Motor neuron (in vitro differentiated cells): ENCODE measurements at regions not wholly inside any gene's neighbourhood (a gene's known extent, or its start where the extent isn't known, plus 50 kb on each side); places are given as distances from the start of the nearest gene placed in this dataset.

Experiments used
- ATAC-seq, 8 experiments: fragments of 200-7000 bp; cut with Tn5 transposase; replicated peaks in 6 of 8; 2 replicates each; pipeline ENCODE4 v1.8.0; 2021; ENCODE audit warnings: mild to moderate bottlenecking in 8 of 8, moderate library complexity in 8 of 8
- H3K27ac ChIP-seq, 2 donors: fragments of 250-450 bp; sonication (Bioruptor Pico); 2 replicates each; pipeline ENCODE4 v1.9.0; 2021; ENCODE audit warnings: antibody characterized with exemption in 2 of 2, mild to moderate bottlenecking in 2 of 2, moderate library complexity in 1 of 2
- H3K4me1 ChIP-seq, 2 donors: fragments of 250-450 bp; sonication (Bioruptor Pico); replicated peaks in 1 of 2; 2 replicates each; pipeline ENCODE4 v1.6.1; 2021; ENCODE audit warnings: antibody characterized with exemption in 2 of 2, mild to moderate bottlenecking in 2 of 2, moderate library complexity in 1 of 2
- H3K4me3 ChIP-seq, 5 donors: fragments of 250-450 bp; sonication (Bioruptor Pico); 2 replicates each; pipeline ENCODE4 v1.9.0; 2021; ENCODE audit warnings: antibody characterized with exemption in 5 of 5, mild to moderate bottlenecking in 5 of 5, moderate library complexity in 4 of 5
- WGBS, 10 experiments: fragments of 450-650 bp; shearing (Covaris generic); methylation state at CpG; one replicate each; pipeline ENCODE4 v1.0.0; 2022; 5-methylcytosine and 5-hydroxymethylcytosine counted together
- in situ Hi-C, 9 experiments: fragments of 400-800 bp; cut with MboI; loops; one replicate each; pipeline ENCODE4 v1.15.0; 2021; ENCODE audit warnings: low sequenced_read_pairs in 9 of 9, low pct_unique_long_range_greater_than_20kb in 2 of 9; ENCODE audit not compliant: unreplicated experiment in 9 of 9

DNA sequence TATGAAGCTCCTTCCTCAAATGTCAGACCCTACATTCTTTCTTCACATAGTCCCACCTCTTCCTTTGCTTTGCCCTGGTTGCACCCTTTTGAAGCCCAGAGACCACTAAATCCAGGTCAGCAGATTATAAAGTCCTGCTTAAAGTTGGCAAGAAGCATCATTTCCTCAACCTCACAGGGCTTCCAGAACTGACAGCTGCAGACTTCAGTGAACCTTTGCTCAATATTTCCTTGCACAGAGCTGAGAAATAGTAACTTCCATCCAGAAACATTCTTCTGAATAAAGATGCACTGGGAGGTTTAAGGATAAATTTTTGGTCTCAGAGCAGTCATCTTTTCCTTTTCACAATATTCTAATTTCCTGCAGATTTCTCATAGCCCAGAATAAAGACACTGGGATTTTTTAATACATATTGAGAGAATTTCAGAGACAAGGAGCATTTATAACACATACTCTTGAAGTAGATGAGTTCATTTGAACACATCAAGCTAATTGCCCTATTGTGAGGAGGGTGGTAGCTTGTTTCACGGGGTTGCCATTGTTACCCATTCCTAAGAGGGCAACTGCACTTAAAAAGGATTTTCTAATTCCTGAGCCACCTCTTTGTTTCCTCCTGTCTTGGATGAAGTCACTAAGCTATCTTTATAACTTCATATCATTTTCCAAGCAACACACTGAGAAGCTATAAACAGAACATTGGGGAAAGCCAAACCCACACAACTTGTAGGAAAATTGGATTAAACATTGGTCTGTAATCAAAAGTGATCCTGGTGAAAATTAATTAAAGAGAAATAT is 150.2 kb upstream of the PLN start:
- in situ Hi-C loops, result no loop called here
- Histone ChIP-seq H3K27ac (no peak overlapping the region), H3K4me3 (no peak overlapping the region), H3K4me1 (no peaks in the 10 kb centered on the region)
- ATAC-seq, result peak in 1 of 8 experiments; percentile 39
- 0 to 67% (median 31%) methylated on average over 1 of the region's 1 CpG; no CpG with 5 or more reads in 2 of the 10 experiments for WGBS, 10 experiments

DNA sequence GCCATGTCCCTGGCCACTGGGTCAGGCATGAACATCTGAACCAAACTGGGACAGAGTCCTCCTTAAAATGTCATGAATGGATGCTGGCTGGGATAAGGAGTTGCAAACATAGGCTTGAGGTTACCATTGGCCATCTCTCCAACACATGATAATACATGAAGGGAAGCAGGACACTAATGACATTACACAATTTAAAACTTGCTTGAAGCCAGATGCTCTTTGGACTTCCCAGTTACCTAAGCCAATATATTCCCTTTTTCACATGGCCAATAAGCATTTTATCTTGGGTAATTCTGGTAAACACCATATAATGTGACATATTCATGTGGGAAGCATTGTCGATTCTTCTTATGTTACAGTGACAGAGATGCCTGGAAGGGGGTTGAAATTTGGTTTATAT is 148.0 kb upstream of the PLN start:
- 80 to 100% (median 86%) methylated on average over 1 of the region's 1 CpG; no CpG with 5 or more reads in 6 of the 10 experiments for WGBS, 10 experiments
- Histone ChIP-seq H3K27ac (no peak overlapping the region), H3K4me3 (no peak overlapping the region), H3K4me1 (no peaks in the 10 kb centered on the region)
- no peak for ATAC-seq
- in situ Hi-C loops, result no loop called here

GRCh38 chr6:118400582-118400981 is 147.5 kb upstream of the PLN start:
- WGBS, 10 experiments, result 40 to 100% (median 82%) methylated on average over 1 to 2 of the region's 2 CpGs; no CpG with 5 or more reads in 3 of the 10 experiments
- ATAC-seq, result peak in 2 of 8 experiments; percentile 24 to 47
- in situ Hi-C loops, result no loop called here
- no peak overlapping the region for H3K4me3 ChIP-seq
- H3K4me1 ChIP-seq, result no peaks in the 10 kb centered on the region
- H3K27ac ChIP-seq, result no peak overlapping the region

- no peaks in the 10 kb centered on the region for H3K4me1 ChIP-seq
- in situ Hi-C loops, result no loop called here
- H3K4me3 ChIP-seq, result no peak overlapping the region
- 61 to 100% (median 80%) methylated on average over 1 to 3 of the region's 3 CpGs; no CpG with 5 or more reads in 3 of the 10 experiments for WGBS, 10 experiments
- ATAC-seq, result peak in 1 of 8 experiments; percentile 15
- H3K27ac ChIP-seq, result no peak overlapping the region
Measured at GRCh38 chr6:118401325-118401975, 146.6 kb upstream of the PLN start.

- Histone ChIP-seq H3K27ac (no peak overlapping the region), H3K4me1 (no peaks in the 10 kb centered on the region), H3K4me3 (no peak overlapping the region)
- ATAC-seq, result no peak
- in situ Hi-C loops, result no loop called here
- 50 to 100% (median 68%) methylated on average over 1 to 3 of the region's 3 CpGs; no CpG with 5 or more reads in 2 of the 10 experiments for WGBS, 10 experiments
Measured at GRCh38 chr6:118403036-118403435, 145.1 kb upstream of the PLN start.

DNA sequence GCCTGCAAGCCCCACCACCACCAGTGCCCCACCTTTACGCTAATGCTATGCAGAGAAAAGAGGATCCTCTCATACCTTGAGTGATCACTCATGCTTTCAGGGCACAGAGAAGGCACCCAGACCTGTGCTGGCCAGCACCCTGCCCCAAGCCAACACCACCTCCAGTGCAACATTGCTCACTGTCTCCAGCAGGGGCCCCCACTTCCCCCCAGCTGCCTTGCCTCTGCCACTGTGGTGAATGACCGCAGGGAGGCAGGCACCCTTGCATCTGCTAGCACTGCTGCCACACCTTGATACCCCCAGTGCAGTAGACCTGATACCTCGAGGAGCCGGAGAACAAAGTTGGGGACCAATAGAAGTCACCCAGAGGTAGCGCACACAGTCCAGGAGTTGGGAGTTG is 139.2 kb upstream of the PLN start:
- in situ Hi-C loops, result no loop called here
- Histone ChIP-seq H3K27ac (no peak overlapping the region), H3K4me1 (no peaks in the 10 kb centered on the region), H3K4me3 (no peak overlapping the region)
- 73 to 100% (median 100%) methylated on average over 1 to 4 of the region's 5 CpGs; no CpG with 5 or more reads in 3 of the 10 experiments for WGBS, 10 experiments
- no peak for ATAC-seq

DNA sequence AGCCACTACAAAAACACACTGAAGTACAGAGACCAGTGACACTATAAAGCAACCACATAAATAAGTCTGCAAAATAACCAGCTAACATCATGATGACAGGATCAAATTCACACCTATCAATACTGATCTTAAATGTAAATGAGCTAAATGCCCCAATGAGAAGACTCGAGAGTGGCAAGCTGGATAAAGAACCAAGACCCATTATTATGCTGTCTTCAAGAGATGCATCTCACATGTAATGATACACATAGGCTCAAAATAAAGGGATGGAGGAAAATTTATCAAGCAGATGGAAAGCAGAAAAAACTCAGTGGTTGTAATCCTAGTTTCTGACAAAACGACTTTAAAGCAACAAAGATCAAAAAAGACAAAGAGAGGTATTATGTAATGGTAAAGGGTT is 138.1 kb upstream of the PLN start:
- WGBS, 10 experiments, result 5 to 90% (median 63%) methylated on average over 1 to 2 of the region's 2 CpGs
- no peak for ATAC-seq

More for the DNA sequence above, 138.1 kb upstream of the PLN start:
- Histone ChIP-seq H3K27ac (no peak overlapping the region), H3K4me3 (no peak overlapping the region), H3K4me1 (no peaks in the 10 kb centered on the region)
- in situ Hi-C loops, result no loop called here
